Activated CD4-positive, alpha-beta T cell treated with anti-CD3 and anti-CD28 coated beads, Interleukin-2, amount 50 U/mL, for 24 hours (primary cell): ENCODE measurements at regions not wholly inside any gene's neighbourhood (a gene's known extent, or its start where the extent isn't known, plus 50 kb on each side); places are given as distances from the start of the nearest gene placed in this dataset.

Source experiments
- DNase-seq, 2 donors: peaks; one replicate each; pipeline ENCODE4 v3.0.0-alpha.2; 2020; ENCODE audit warnings: low read depth in 1 of 2, low spot score in 1 of 2

DNA sequence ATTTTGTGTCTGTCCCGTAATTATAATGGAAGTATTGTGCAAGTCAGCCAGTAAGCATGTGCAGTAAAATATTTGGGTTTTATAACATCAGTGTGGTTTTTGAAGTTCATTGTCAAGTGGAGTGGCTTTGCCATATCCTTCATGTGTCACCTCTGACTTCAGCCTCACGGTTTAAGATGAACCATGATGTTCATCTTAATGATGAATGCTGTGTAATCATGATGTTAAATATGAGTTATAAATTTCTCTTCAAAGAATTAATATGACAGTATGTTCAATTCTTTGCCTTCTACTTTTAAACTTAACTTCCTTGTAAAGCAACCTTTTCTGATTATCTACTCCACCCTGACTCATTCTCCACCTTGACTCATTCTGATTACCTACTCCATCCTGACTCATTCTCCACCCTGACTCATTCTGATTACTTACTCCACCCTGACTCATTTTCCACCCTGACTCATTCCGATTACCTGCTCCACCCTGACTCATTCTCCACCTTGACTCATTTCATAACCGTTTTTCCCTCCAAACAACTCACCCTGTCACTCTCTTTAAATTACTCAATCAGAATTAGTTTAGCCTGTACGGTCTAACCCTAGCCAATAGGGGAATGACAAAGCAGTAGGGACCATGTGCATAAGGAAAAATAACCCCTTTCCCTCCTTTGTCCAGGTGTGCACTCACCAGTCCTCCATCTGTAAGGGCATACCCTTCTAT lies 50.3 kb upstream of the ANKRD10 start:
- DNase-seq: peak in 1 of 2 donors; percentile 49
